NCI-H1436 treated with DMSO at 0.1 percent for 48 hours (cell line): ENCODE measurements at regions not wholly inside any gene's neighbourhood (a gene's known extent, or its start where the extent isn't known, plus 50 kb on each side); places are given as distances from the start of the nearest gene placed in this dataset.

Experiments used
- DNase-seq: peaks from one replicate; lab custom pipeline; 2025; lab: John Stamatoyannopoulos, UW

DNA sequence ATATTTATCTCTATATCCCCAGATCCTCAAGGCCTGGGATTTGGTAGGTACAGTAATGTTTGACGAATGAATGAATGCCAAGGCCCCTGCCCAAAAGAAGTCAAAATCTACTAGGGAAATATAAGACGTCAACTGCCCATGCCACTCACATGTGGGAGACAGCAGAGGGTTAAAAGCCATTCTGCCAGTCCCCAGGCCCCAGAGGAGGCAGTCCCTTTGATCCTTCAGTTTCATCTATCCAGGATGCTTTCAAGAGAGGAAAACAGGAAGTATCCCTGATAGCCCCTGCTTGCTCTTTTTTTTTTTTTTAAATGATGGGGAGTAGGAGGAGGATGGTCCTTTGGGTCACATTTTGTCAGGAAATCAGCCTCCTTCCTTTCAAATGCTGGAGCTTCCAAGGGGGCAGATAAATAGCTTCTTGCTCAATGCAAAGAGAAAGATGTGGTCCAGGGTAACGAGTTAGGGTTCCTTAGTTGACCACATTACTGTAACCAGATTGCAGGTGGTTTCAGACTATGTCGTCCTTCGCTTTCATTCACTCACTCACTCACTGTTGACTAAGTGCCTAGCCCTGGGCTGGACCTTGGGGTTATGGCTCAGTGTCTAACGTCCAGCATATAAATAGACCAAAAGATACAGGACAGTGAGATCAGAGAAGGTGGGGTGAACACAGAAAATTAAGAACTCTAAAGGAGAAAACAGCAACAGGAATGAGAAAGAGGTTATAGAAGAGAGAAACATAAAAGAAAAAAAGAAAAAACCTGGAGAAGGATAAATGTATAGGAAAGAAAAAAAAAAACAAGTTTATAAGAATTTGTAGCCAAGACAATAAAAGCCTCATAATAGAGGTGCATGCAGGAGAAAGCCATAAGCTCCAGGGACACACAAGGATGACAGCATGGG is 64.6 kb upstream of the PIM1 start:
- DNase-seq, result no peak

DNA sequence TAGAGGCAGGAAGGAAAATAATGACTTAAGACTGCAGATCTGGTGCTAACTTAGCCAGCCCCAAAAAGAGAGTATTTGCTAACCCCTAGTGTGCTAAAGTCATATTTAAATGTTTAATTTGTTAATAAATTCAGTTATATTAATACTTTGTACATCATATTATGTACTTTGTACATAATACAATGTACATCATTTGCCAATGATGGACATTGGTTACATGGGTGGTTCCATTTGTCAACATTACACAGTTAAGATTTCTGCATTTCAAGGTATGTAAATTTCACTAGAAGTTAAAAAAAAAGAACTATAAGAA is 63.9 kb upstream of the PIM1 start:
- no peak for DNase-seq

DNA sequence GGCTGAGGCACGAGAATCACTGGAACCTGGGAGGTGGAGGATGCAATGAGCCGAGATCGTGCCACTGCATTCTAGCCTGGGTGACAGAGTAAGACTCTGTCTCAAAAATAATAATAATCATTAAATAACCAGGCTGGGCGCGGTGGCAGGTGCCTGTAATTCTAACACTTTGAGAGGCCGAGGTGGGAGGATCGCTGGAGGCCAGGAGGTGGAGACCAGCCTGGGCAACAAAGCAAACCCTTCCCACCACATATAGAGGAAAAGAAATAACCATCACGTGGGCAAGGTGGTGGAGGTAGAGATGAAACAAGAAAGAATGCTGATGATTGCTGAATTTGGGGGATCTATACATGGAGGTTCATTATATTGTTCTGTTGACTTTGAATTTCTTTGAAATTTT is 63.4 kb upstream of the PIM1 start:
- no peak for DNase-seq

DNA sequence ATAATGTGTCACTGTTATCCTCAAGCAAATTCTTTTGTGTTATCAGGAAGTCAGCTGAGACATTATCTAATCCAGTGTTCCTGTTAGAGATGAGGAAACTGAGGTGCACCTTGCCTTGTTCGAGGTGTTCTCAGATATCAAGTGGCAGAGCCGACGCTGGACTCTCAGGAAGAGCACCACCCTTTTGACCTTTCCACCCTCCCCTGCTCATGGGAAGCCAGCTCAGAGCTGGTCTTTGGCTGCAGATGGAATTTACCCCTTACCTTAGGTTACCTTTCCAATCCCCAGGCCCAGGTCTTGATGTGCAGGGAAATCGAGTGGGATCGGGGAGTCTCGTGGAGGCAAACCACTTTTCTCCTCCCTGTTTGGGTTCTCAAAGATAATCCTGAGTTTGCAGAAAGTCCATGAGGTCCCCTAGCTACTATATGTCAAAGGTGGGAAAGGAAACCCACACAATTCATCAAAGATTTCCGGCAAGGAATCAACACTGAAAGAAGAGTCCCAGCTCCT is 62.9 kb upstream of the PIM1 start:
- no peak for DNase-seq

DNA sequence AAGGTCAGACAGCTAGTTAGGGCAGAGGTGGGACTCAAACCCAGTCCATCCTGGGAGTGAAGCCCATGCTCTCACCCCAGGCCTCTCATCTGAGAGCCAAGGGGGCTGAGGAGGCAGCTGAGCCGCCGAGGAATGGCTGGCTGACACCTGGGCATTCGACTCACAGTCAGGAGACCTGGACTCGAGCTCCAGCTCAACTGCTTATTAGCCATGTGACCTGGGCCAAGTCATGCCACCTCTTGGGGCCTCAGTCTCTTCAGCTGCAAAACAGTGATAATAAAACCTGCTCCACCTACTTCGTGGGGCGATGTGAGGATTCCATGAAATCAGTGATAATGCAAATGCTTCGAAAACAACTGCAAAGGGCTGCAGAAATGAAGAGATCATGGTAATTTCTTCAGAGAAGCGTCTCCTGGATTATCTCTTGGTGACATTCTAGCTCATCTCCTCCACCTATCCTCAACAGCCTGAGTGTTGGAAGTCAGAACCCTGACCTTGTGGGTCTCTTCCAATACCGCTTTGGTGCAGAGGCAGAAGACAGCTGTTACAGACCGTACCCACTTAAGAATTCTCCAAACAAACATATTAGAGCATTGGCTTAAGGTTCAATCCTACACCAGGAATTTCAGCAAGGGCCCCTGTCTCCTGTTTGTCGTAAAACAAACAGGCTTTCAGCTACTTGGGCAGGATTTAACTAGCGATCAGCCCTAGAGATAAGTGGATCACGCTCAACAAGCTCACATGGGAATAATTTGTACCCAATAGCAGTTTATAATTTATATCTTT is 60.0 kb upstream of the PIM1 start:
- no peak for DNase-seq

- no peak for DNase-seq
Observed at GRCh38 chr6:37110500-37111461, 59.2 kb upstream of the PIM1 start.

DNA sequence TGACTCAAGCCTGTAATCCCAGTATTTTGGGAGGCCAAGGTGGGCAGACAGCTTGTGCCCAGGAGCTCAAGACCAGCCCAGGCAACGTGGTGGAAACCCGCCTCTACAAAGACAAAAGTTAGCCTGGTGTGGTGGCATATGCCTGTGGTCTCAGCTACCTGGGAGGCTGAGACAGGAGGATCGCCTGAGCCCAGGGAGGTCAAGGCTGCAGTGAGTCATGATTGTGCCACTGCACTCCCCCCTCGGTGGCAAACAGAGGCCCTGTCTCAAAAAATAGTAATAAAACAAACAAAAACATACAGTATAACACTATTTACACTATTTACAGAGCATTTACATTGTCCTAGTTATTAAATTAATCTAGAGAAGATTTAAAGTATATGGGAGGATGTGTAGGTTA is 56.0 kb upstream of the PIM1 start:
- DNase-seq, result no peak

- DNase-seq, result no peak
Observed at GRCh38 chr6:37114612-37115011, 55.3 kb upstream of the PIM1 start.

GRCh38 chr6:37115236-37115895 is 54.6 kb upstream of the PIM1 start:
- DNase-seq, result no peak

- no peak for DNase-seq
Observed at GRCh38 chr6:37116326-37116725, 53.6 kb upstream of the PIM1 start.

DNA sequence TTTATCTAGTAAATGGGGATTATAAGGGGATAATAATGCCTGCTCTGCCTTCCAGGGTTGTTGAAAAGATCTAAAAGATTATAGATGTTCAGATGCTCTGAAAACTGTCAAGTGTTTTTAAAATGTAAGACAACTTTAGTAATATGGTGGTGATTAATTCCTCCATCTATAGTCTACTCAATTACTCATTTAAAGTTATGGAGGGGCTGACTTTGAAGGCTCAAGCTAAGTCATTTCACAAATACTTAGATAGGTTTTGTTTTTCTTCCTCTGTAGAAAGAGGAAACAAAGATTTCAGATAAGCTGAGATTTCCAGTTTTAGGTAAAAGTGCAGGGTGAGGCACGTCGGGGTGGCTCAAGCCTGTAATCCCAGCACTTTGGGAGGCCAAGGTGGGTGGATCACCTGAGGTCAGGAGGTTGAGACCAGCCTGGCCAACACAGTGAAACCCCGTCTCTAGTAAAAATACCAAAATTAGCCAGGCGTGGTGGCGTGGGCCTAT is 50.5 kb upstream of the PIM1 start:
- DNase-seq, result no peak
